HG02642 (cell line): ENCODE measurements at regions not wholly inside any gene's neighbourhood (a gene's known extent, or its start where the extent isn't known, plus 50 kb on each side); places are given as distances from the start of the nearest gene placed in this dataset.

Source experiments
- ATAC-seq: cut with Tn5 transposase; IDR thresholded peaks from one replicate; pipeline ENCODE4 v1.9.1; 2021; ENCODE audit warnings: mild to moderate bottlenecking; ENCODE audit not compliant: unreplicated experiment, poor library complexity

DNA sequence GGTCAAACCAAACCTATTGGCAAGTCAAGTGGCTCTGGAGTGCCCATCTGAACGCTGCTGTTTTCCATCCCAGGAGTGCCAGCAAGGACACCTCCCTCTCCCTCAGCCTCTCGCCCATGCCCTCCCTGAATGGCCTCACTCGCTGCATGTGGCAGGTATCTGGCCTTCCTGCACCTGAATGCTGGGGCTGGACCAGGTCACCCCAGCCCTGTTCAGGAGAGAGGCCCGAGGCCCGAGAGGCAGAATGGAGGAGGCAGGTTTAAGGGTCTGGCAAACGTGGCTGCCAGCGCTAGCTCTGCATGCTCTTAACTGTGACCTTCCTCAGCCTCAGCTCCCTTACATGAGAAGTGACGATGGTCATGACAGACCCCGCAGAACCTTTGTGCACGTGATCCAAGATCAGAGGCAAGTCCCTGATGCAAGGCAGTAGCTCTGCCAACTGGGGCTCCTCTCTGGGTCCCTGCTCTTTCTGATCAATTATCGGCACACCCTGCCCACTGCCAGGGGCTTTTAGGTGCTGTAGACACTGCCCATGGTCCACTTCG is 295.7 kb upstream of the ZMIZ1 start:
- no peak for ATAC-seq

DNA sequence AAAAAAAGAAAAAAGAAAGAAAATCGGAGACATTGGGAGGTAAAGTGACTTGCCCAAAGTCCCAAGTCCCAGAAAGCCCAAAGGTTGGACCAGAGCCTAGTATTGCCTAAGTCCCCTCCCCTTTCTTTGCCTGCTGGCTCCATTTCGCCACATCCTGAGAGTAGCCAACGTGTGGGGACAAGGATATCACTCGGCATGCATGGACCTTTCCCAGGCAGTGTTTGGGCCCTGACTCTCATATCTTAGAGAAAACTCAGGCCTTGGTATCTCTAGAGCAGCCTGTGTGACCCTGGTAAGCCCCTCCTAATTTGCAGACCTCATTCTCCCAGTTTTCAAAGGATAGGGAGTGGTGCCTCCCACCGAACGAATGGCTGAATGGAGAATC is 294.2 kb upstream of the ZMIZ1 start:
- ATAC-seq = no peak

DNA sequence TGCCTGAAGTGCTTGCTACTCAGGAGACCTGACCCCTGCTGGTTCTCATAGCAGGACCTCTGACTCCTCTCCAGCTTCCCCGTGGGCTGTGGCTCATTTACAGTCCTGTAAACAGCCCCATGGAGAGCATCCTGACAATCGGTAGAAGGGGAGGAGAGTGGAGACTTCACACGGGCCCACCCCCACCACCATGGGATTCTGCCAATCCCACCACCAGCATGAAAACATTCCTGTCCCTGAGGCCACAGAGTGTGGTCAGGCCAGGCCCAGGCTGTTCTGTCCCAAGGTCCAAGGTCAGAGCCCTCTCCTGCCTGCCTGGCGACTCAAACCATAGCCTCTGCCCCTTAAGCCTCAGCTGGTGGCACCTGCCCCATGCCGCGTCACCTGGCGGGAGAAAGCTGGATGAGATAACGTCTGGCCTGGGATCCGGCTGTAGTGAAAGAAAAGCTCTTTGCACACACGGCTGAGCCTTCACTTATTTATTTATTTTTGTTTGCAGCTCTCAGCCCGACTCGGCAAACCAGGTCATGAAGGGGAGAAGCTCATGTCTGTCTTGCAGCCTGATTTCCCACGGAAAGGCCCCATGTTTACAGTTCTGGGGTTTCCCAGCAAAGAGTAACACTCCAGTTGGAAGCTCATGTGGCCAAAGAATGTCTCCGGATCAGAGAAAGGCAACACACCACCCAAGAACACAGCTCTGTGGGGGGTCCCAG is 293.6 kb upstream of the ZMIZ1 start:
- ATAC-seq = no peak

DNA sequence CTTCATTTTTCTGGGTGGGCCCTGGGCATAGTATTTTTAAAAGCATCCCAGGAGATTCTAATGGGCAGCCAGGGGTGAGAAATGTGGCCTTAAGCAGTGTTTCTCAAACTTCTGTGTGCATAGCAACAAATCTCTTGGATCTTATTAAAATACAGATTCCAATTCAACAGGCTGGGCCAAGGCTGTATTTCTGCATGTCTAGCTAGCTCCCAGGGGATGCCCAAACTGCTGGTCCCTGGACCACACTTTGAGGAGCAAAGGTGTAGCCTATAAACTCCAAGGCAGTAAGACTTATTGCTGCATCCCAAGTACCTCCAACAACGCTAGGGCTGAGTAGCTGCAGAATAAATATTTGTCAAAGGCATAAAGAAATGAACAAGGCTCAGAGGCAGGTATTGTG is 292.9 kb upstream of the ZMIZ1 start:
- ATAC-seq = no peak

DNA sequence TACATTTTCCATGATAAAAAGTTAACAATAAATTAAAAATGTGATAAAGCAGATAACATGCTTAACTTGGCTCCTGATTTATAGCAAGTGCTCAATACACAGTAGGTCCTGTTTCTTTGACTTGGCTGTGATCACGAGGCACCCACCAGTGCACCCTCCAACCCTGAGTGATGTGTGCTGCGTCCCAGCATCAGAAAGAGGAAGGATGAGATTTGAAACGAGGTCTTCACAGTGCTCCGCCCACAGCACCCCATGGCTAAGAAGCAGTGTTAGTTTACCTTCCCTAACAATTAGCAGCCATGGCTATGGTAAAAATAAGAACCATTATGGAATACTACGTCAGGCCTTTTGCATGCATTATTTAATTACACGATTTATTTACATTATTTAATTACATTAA is 292.0 kb upstream of the ZMIZ1 start:
- no peak for ATAC-seq

DNA sequence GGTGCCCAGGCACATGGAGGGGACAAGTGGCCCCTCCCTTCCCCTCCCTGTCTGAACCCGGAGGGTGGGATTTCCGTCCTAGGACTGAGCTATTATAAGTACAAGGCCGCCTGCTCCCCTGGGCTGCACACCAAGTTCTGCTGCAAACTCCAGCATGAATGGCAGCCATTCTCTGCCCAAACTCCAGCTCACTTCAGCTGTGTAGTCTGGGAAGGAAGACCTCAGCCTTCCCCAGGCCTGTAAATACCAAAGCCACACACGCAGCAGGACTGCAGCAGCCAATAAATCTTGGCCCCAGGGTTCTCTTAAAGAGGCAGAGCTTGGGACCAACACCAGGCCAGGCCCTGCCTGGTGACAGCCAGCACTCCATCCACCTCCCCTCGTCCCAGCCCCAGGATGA is 291.3 kb upstream of the ZMIZ1 start:
- no peak for ATAC-seq

DNA sequence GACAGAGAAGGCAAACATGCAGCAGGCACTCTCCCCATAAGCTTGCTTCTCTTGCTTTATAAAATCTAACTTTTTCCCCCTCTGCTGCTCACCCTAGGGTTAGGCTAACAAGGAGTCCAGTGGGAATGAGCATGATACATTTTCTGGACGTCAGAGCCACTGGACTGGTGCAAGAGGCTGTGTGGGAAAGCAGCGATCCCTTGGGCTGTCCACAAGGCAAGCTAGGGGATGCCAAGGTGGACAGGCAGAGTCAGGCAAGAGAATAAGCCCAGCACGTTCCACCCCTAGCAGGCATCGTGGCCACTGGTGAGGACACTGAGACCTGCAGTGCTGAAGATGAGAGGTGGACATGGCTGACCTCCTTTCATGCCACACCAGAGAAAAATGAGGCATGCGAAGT is 290.9 kb upstream of the ZMIZ1 start:
- no peak for ATAC-seq

DNA sequence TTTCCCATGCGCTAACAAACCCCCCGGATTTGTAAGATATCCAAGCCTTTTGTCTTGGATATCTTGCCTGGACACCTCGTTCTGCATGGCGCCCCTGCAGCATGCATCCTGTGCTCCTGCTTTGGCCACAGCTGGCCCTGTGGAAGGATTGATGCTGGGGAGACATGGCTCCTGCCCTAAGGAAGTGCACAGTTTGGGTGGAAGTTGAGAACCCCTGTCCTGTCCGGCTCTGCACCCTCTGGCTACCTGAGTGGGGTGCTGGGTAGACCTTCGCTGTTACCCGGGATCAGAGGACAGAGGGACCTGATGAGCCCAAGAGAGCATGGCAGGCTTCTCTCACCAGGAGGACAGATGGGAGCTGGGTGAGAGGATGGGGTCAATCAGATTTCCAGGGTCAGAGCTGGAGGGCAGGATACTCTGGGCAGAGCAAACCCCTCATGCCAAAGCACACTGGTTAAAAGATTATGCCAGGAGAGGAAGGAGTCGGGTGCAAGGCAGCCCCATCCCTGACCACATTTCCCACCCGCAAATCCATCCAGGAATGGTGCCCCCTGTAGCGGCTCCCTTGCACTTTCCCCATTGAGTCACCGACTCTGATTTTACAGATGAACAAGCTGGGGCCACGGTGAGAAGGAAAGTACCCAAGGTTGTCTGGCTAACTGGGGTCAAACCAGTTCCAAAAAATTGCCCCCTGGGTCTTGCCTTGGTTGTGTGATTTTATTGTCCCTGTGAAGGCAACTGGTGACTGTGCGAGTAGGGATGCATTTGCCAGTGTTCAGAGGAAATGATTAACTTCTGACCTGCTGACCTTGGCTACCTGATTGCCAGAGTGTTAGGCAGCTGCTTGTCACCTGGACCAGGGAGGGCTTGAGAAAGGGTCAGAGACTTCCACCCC is 290.1 kb upstream of the ZMIZ1 start:
- no peak for ATAC-seq

DNA sequence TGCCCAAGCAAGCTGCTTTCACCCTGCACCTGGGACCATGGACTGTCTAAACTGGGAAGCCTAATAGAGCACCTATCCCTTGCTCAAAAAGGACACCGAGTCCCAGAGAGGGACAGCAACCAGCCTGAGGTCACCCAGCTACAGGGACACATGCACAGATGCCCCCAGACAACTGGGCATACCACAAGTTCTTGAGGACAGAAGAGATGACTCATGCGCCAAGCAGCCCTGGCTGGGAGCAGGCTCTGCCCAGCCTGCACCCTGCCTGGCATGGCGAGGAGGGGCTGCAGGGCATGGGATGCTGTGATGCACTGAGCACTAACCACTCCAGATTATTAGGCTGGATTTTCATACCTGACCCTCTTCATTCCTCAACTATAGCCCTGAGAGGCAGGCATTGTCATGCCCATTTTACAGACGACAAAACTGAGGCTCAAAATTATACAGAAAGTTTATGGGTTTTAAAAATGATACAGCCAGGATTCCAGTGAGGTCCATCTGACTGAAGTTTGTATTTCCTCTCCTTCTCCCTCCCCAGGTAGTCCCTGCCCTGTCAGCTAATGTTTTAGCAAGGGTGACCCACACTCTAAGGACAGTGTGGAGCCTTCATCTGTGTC is 289.3 kb upstream of the ZMIZ1 start:
- no peak for ATAC-seq

DNA sequence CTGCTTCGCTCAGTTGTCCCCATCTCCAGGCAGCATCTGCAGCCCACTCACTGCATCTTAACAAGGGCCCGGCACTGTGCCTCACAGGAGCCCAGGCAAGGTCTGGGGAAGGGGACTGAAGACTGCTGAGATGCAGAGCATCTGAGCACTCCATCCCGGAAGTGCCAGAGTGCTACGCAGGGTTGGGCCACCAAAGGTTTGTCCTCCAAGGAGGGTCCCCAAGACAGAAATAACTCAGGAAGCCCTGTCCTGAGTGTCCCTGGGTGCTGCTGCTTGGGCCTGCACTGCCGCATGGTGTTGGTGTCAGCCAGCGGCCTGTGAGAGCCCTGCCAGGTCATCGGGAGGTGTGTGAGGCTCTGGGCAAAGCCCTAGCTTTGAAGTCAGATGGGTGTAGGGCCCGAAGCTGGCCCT is 288.2 kb upstream of the ZMIZ1 start:
- ATAC-seq = no peak

DNA sequence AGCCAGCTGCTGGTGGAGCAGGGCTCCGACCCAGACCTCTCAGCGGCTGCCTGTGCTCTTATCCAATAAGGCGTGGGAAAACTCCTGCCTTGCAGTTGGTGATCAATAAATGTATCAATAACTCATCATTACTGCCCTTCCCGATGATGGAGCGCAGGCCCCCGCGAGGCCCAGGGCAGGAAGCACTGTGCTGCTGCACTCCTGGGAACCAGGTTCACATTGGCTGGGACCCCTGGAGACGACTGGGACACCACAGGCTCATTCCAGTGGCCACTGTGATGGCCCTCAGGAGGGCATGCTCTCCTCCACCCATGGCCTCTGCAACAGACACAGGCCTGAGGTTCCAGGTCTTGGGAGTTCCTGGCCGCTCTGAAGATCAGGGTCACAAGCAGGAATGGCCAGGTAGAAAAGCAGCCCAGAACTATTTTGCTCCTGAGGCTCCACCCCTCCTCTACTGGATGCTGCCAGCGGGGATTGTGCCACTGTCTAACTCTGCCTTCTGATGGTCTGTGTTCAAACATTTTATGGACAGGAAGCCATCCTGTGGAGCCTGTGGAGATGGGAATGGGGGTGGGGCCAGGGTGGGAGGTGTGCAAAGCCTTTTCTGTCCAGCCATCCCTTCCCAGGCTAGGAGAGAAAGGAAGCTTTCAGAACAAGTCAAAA is 287.4 kb upstream of the ZMIZ1 start:
- ATAC-seq = no peak

DNA sequence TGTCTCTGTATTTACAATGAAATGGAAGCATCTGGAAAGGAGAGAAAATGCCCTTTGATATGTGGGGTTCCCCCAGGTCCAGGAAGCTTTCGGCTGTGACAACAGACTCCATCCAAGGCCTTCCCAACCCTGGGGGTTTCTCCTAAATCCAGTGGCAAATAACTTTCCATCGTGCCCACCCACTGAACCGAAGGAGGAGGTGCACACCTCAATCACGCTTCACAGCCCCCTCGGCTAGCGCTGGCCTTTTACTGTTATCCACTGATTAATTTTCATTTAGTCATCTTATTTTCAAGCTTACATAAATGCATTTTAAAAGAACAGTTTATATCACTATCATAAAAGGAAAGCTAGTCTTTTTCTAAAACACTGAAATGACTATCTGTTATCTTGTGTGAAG is 286.8 kb upstream of the ZMIZ1 start:
- ATAC-seq = no peak

DNA sequence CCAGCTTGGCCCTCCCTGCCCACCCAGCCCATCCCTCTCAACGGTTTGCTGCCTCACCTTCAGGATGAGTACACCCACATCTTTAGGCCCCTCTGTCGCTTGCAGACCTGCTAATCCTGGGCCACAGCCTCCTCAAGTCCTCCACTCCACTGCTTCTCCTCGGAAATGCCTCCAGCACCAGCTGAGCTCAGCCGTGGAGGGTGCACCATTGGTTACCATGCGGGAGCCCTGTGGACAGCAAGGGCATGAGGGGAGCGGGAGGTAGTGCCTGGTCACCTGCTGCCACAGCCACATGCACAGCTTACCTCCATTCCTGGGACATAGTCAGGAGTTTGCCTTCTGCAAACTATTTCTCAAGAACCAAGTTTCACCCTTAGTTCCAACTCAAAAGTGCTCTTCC is 286.3 kb upstream of the ZMIZ1 start:
- ATAC-seq = no peak

DNA sequence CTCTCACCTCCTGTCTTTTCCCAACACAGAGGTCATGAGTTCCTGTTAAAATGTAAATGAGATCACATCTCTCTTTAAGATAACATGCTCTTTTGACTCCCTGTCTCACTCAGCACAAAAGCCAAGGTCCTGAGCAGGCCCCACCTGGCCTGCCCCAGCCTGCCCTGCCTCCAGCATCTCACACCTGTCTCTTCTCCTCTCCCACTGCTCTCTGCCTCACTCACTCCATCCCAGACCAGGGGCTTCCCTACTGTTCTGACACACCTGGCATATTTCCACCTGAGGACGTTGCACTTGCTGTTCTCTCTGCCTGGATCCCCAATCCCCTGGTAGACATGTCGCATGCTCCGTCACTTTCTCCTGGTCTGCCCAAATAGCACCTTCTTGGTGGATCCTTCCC is 285.0 kb upstream of the ZMIZ1 start:
- no peak for ATAC-seq

DNA sequence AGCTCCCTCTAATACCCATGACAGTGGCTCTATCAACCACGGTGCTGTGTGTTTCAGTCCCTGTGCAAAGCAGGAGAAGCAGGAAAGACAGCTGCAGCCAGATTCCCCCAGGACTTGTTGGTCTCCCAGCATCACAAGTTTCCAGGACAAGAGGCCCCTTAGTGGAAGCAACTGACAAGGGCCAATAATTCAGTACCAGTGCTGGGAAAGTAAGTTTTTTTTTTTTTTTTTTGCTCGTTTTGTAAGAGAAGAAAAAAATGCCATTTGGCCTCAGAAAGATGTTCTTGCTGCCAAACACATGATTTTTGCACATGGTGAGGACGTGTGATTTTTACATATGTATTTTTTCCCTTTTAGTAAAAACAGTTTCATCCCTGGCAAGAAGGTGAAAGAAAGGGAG is 284.2 kb upstream of the ZMIZ1 start:
- ATAC-seq = no peak

DNA sequence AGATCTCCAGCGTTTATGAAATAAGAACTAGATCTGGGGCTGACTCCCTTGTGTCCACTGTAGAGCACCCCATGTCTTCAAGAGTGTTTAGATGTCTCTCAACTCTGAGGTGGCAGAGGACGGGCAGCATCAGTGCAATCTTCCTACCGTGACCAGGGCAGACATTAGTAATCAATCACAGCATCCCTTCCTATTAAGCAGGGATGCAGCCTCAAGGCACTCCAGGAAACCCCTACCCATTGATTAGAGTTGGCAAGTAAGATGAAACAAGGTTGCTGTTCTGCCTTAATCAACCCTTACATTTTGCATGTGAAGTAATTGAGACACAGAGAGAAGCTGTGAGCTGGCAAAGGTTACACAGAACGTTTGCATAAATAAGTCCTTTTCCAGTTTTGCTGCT is 283.7 kb upstream of the ZMIZ1 start:
- no peak for ATAC-seq

DNA sequence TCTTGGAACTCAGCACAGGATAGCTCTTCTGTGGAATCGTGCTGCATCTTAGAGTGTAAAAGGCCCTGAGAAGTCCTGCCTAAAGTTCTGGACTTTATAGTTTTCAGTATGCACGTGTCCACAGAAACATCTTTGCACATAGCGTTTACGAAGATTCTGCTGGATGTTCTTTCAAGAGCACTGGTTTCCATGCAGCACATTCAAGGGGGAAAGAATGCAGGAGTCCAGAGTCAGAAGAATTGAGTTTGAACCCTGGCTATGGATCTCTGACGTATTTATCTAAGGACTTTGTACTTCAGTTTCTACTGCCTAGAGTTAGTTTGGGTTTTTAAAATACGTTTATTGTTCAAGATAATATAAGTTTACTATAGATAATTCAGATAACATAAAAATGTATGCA is 282.8 kb upstream of the ZMIZ1 start:
- no peak for ATAC-seq

DNA sequence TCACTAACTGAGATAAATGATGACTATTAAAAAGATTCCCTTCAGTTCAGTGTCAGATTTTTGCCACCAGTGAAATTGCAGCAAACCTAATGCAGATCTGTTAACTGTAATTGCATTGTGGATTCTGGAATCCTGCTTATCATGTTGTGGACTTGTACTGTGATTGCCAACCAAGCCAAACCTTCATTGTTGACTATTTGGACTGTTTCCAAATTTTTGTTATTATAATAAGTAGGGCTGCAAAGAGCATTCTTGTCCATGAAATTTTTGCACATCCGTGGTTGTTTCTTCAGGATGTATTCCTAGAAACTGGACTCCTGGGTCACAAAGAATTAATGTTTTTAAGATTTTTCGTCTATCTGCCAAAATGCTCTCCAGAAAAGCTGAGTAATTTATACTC is 281.6 kb upstream of the ZMIZ1 start:
- no peak for ATAC-seq

DNA sequence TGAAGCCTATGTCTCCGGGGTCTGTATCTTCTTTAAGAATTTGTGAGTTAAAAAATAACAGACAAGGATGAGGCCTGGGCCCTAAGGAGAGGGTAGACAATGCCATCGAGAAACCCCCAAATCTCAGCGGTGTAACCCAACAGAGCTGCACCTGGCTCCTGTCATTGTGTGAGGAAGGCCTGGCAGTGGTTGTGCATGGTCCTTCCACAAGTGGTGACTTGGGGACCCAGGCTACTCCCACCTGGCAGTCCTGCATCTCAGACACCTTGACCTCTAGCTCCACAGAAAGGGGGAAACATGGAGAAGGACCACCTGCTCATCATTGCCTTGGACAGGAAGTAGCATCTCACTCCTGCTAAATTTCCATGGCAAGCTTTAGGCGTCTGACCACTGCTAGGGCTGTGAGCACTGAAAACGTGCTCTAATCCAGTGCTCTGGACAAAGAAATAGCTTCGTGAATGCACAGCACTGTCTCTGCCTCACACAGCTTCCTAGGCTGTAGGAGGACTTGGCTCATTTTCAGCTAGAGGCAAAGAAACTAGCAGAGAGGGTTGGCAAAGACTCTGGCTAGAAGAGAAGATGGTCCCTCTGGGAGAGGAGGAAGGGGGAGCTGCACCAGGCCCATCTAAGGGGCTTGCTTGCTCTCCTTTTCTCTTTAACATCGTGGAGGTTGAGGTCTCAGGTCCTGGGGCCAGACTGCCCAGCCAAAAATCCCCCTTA is 273.9 kb upstream of the ZMIZ1 start:
- no peak for ATAC-seq
